HCT116 (cell line): ENCODE measurements at regions not wholly inside any gene's neighbourhood (a gene's known extent, or its start where the extent isn't known, plus 50 kb on each side); places are given as distances from the start of the nearest gene placed in this dataset.

ENCODE experiments used
- EZH2phosphoT487 ChIP-seq: fragments of 200-600 bp; IDR thresholded peaks from 2 replicates; pipeline ENCODE4 v1.6.1; 2018; ENCODE audit warnings: antibody characterized with exemption, borderline replicate concordance
- POLR2A ChIP-seq: IDR thresholded peaks from 2 replicates; pipeline ENCODE4 v1.7.0; 2011; ENCODE audit warnings: borderline replicate concordance; ENCODE audit not compliant: insufficient read depth, insufficient read length; ENCODE audit errors: extremely low read depth
- POLR2AphosphoS5 ChIP-seq: IDR thresholded peaks from 2 replicates; pipeline ENCODE4 v1.6.1; 2011; ENCODE audit warnings: mild to moderate bottlenecking, low read depth, low read length, moderate library complexity
- ZNF274 ChIP-seq: fragments of 200-500 bp; sonication (Bioruptor generic); IDR thresholded peaks from 2 replicates; pipeline ENCODE4 v1.6.1; 2014; ENCODE audit warnings: mild to moderate bottlenecking, low read depth, low read length, inconsistent platforms
- TF ChIP-seq, protein P1 (sequence below), 3 experiments: fragments of 200-600 bp in 1 of 3; sonication (generic) in 1 of 3; IDR thresholded peaks in 2 of 3; conservative IDR thresholded peaks in 1 of 3; 2 replicates each; pipeline ENCODE4 v1.5.1; 2012 to 2017; ENCODE audit warnings: low read depth in 2 of 3, low read length in 2 of 3, antibody characterized with exemption in 1 of 3, borderline replicate concordance in 1 of 3, control low read depth in 1 of 3, mild to moderate bottlenecking in 1 of 3, mixed read lengths in 1 of 3, mixed run types in 1 of 3, moderate library complexity in 1 of 3; ENCODE audit not compliant: insufficient read depth in 1 of 3

DNA sequence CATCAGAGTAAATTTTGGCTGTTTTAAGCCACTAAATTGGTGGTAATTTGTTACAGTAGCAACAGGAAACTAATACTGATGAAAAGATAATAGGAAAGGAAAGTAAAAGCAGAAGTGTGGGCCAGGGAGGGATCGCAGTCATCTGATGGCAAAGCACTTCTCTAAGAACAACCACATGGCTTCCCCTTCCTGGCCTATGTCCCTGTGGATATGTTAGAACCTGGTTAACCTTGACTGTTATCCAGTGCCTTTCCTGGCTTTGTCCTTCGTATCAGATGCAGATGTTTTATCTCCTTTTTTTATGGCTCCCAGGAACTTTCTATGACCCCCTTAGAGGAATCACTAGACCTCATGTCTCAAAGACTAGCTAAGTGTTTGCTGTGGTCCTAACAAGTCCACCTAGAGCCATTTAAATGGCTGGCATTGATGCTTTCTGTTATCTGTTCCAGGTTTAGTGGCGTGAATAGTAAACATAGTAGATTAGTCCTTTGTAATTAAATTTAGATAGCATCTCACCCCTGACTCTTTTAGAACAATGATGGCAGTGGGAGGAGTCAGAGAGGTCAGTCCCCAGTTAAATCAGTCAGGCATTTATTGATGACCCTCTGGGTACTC is 79.2 kb upstream of the PHACTR2 start:
- TF ChIP-seq POLR2AphosphoS5 (no peak), POLR2A (no peak), EZH2phosphoT487 (no peak), ZNF274 (no peak)
- TF ChIP-seq, protein P1, sequence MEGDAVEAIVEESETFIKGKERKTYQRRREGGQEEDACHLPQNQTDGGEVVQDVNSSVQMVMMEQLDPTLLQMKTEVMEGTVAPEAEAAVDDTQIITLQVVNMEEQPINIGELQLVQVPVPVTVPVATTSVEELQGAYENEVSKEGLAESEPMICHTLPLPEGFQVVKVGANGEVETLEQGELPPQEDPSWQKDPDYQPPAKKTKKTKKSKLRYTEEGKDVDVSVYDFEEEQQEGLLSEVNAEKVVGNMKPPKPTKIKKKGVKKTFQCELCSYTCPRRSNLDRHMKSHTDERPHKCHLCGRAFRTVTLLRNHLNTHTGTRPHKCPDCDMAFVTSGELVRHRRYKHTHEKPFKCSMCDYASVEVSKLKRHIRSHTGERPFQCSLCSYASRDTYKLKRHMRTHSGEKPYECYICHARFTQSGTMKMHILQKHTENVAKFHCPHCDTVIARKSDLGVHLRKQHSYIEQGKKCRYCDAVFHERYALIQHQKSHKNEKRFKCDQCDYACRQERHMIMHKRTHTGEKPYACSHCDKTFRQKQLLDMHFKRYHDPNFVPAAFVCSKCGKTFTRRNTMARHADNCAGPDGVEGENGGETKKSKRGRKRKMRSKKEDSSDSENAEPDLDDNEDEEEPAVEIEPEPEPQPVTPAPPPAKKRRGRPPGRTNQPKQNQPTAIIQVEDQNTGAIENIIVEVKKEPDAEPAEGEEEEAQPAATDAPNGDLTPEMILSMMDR (IDR thresholded peaks at IDR 0.05 in 2 of 3, conservative IDR thresholded peaks at IDR 0.05 in 1 of 3; ENCODE audit: borderline replicate concordance in 1 of 3, insufficient read depth in 1 of 3, low read depth in 2 of 3, low read length in 2 of 3), result no peak
